ENCODE measurements at regions not wholly inside any gene's neighbourhood (a gene's known extent, or its start where the extent isn't known, plus 50 kb on each side); places are given as distances from the start of the nearest gene placed in this dataset.

DNA sequence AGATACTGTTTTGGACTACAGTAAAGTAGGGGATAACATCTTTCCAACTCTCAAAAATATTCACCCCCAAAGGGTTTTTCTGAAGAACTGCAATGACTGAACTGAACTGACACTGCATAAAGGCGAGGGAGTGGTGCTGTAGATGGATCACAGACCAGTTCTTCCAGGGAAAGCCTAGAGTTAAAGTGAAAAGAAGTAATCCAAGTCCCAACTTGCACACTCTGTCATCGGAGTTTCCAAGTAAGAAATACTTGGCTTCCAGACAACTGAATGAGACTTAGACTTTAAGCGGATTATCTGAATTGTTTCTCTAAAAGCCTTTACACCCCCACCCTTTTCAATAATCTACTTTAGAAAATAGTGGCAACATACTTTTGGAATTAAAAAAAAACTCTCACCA is 134.1 kb upstream of the PREP start:
- TF ChIP-seq POLR2AphosphoS5 (IDR thresholded peaks at IDR 0.05; ENCODE audit: low read depth, low read length): no peak
- no peak for TF ChIP-seq TAF1 (IDR thresholded peaks at IDR 0.05; ENCODE audit: low read depth, low read length)
- no peak for TF ChIP-seq POLR2A (IDR thresholded peaks at IDR 0.05; ENCODE audit: low read depth, low read length)
- TF ChIP-seq SPI1 (IDR thresholded peaks at IDR 0.05; ENCODE audit: low read depth, low read length): no peak

Data from GM12891 (cell line).